A549 (cell line): ENCODE measurements at regions not wholly inside any gene's neighbourhood (a gene's known extent, or its start where the extent isn't known, plus 50 kb on each side); places are given as distances from the start of the nearest gene placed in this dataset.

Experiments
- EHMT2 ChIP-seq: fragments of 200-600 bp; sonication (generic); IDR thresholded peaks from 2 replicates; pipeline ENCODE4 v1.6.1; 2016; ENCODE audit warnings: antibody characterized with exemption, low read depth, mild to moderate bottlenecking, moderate library complexity
- HDAC2 ChIP-seq: fragments of 200-600 bp; sonication (generic); IDR thresholded peaks from 2 replicates; pipeline ENCODE4 v1.6.1; 2016
- POLR2A ChIP-seq: IDR thresholded peaks from 2 replicates; pipeline ENCODE4 v1.6.1; 2012; ENCODE audit warnings: mild to moderate bottlenecking, low read length
- RFX5 ChIP-seq: fragments of 450-650 bp; IDR thresholded peaks from 2 replicates; pipeline ENCODE4 v1.7.1; 2014; ENCODE audit warnings: antibody characterized with exemption, mild to moderate bottlenecking, moderate library complexity
- TF ChIP-seq, protein P1 (sequence below): fragments of >200 bp; sonication (Bioruptor Twin); formaldehyde crosslinking; IDR thresholded peaks from 3 replicates; pipeline ENCODE4 v1.5.1; 2016
- TF ChIP-seq, protein P2 (sequence below): IDR thresholded peaks from 2 replicates; pipeline ENCODE4 v1.6.1; 2012

DNA sequence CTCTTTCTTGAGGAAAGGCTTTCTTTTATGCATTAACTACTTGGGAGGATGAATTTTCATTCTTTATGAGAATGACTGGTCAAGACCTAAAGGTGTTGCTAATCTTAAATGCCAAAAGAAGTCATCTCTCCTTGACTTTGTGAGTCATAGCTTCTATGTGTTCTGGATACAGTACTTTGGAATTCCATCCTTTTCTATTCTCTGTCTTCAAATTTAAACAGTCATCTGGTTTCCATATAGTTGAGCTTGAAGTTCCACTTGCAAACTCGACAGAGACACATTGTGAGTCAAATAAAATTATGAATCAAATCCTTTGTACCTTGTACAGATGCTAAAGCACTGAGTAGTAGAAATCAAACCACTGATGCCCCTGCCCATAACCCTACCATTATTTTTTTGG lies 271.9 kb upstream of the PMFBP1 start:
- TF ChIP-seq, protein P1, sequence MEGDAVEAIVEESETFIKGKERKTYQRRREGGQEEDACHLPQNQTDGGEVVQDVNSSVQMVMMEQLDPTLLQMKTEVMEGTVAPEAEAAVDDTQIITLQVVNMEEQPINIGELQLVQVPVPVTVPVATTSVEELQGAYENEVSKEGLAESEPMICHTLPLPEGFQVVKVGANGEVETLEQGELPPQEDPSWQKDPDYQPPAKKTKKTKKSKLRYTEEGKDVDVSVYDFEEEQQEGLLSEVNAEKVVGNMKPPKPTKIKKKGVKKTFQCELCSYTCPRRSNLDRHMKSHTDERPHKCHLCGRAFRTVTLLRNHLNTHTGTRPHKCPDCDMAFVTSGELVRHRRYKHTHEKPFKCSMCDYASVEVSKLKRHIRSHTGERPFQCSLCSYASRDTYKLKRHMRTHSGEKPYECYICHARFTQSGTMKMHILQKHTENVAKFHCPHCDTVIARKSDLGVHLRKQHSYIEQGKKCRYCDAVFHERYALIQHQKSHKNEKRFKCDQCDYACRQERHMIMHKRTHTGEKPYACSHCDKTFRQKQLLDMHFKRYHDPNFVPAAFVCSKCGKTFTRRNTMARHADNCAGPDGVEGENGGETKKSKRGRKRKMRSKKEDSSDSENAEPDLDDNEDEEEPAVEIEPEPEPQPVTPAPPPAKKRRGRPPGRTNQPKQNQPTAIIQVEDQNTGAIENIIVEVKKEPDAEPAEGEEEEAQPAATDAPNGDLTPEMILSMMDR = no peak
- TF ChIP-seq HDAC2 = no peak
- TF ChIP-seq, protein P2, sequence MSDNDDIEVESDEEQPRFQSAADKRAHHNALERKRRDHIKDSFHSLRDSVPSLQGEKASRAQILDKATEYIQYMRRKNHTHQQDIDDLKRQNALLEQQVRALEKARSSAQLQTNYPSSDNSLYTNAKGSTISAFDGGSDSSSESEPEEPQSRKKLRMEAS = no peak
- TF ChIP-seq EHMT2 = no peak
- TF ChIP-seq POLR2A = no peak
- no peak for TF ChIP-seq RFX5
